ENCODE measurements at regions not wholly inside any gene's neighbourhood (a gene's known extent, or its start where the extent isn't known, plus 50 kb on each side); places are given as distances from the start of the nearest gene placed in this dataset.

DNA sequence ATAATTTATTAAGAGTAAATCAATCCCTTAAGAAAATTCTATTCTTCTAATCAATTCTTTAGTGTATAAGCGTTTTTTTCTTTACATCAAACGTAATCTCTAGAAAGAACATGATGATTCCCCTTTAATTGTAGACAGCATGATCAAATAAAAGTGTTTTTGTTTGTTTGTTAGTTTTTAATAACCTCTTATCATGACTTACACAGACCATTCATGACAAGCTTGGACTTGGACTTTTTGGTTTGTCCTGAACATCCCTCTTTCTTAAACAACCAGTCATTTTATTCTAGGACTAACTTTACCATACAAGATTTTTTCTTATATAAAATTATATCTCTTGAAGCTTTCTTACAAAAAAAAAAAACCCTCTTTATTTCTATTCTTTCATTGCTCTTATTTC, 344.6 kb upstream of the SPOCK3 start:
- no peak for TF ChIP-seq POLR2A (IDR thresholded peaks at IDR 0.05; ENCODE audit: low read depth)
- TF ChIP-seq, protein P1, sequence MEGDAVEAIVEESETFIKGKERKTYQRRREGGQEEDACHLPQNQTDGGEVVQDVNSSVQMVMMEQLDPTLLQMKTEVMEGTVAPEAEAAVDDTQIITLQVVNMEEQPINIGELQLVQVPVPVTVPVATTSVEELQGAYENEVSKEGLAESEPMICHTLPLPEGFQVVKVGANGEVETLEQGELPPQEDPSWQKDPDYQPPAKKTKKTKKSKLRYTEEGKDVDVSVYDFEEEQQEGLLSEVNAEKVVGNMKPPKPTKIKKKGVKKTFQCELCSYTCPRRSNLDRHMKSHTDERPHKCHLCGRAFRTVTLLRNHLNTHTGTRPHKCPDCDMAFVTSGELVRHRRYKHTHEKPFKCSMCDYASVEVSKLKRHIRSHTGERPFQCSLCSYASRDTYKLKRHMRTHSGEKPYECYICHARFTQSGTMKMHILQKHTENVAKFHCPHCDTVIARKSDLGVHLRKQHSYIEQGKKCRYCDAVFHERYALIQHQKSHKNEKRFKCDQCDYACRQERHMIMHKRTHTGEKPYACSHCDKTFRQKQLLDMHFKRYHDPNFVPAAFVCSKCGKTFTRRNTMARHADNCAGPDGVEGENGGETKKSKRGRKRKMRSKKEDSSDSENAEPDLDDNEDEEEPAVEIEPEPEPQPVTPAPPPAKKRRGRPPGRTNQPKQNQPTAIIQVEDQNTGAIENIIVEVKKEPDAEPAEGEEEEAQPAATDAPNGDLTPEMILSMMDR (IDR thresholded peaks at IDR 0.05): no peak
- no peak for TF ChIP-seq POLR2AphosphoS5 (IDR thresholded peaks at IDR 0.05)
